ENCODE measurements at regions not wholly inside any gene's neighbourhood (a gene's known extent, or its start where the extent isn't known, plus 50 kb on each side); places are given as distances from the start of the nearest gene placed in this dataset.
"Not testable (repeated sequence)": the region's sequence is repeated elsewhere in the genome, so short reads cannot be mapped to it uniquely, and the experiment has no call there.

GRCh38 chr2:145530653-145531052 is 1010.7 kb upstream of the ZEB2 start:
- intact Hi-C loops (cut with micrococcal nuclease), result no loop called here
- no peaks in the 10 kb centered on the region for H3K9me3 Mint-ChIP-seq (ENCODE audit: unreplicated experiment)
- no peak for TF ChIP-seq CTCF (IDR thresholded peaks at IDR 0.05; ENCODE audit: unreplicated experiment)
- no peaks in the 10 kb centered on the region for H3K4me1 Mint-ChIP-seq (ENCODE audit: insufficient read depth, unreplicated experiment)
- no peak overlapping the region for H3K27ac Mint-ChIP-seq (ENCODE audit: low read depth, unreplicated experiment)
- no TSS peak for BruUV-seq (replicated peaks)
- no peaks in the 10 kb centered on the region for H3K36me3 Mint-ChIP-seq (ENCODE audit: insufficient read depth, unreplicated experiment)
- DNase-seq (ENCODE audit: unreplicated experiment), result peak; percentile 3
- POLR2A ChIA-PET, result no interaction called here
- no peak overlapping the region for H3K4me3 Mint-ChIP-seq (ENCODE audit: unreplicated experiment)
- no peaks in the 10 kb centered on the region for H3K27me3 Mint-ChIP-seq (ENCODE audit: insufficient read depth, unreplicated experiment)
- CTCF ChIA-PET, result no interaction called here

- peaks cover 5% of the 10 kb centered on the region for H3K4me1 Mint-ChIP-seq (ENCODE audit: insufficient read depth, unreplicated experiment)
- H3K27ac Mint-ChIP-seq (ENCODE audit: low read depth, unreplicated experiment), result no peak overlapping the region
- TF ChIP-seq CTCF (IDR thresholded peaks at IDR 0.05; ENCODE audit: unreplicated experiment), result no peak
- DNase-seq (ENCODE audit: unreplicated experiment), result no peak
- H3K4me3 Mint-ChIP-seq (ENCODE audit: unreplicated experiment), result no peak overlapping the region
- no peaks in the 10 kb centered on the region for H3K36me3 Mint-ChIP-seq (ENCODE audit: insufficient read depth, unreplicated experiment)
- no TSS peak for BruUV-seq (replicated peaks)
- H3K27me3 Mint-ChIP-seq (ENCODE audit: insufficient read depth, unreplicated experiment), result no peaks in the 10 kb centered on the region
- CTCF ChIA-PET, result no interaction called here
- H3K9me3 Mint-ChIP-seq (ENCODE audit: unreplicated experiment), result no peaks in the 10 kb centered on the region
- POLR2A ChIA-PET, result no interaction called here
- intact Hi-C loops (cut with micrococcal nuclease), result no loop called here
Observed at GRCh38 chr2:145524836-145525235, 1004.9 kb upstream of the ZEB2 start.

GRCh38 chr2:145524303-145524702 is 1004.4 kb upstream of the ZEB2 start:
- no peaks in the 10 kb centered on the region for H3K27me3 Mint-ChIP-seq (ENCODE audit: insufficient read depth, unreplicated experiment)
- ChIA-PET POLR2A (no interaction called here), CTCF (no interaction called here)
- H3K36me3 Mint-ChIP-seq (ENCODE audit: insufficient read depth, unreplicated experiment), result no peaks in the 10 kb centered on the region
- H3K4me1 Mint-ChIP-seq (ENCODE audit: insufficient read depth, unreplicated experiment), result peaks cover 5% of the 10 kb centered on the region
- no peak for TF ChIP-seq CTCF (IDR thresholded peaks at IDR 0.05; ENCODE audit: unreplicated experiment)
- DNase-seq (ENCODE audit: unreplicated experiment), result no peak
- intact Hi-C loops (cut with micrococcal nuclease), result no loop called here
- no peaks in the 10 kb centered on the region for H3K9me3 Mint-ChIP-seq (ENCODE audit: unreplicated experiment)
- H3K4me3 Mint-ChIP-seq (ENCODE audit: unreplicated experiment), result no peak overlapping the region
- H3K27ac Mint-ChIP-seq (ENCODE audit: low read depth, unreplicated experiment), result no peak overlapping the region
- no TSS peak for BruUV-seq (replicated peaks)

- H3K36me3 Mint-ChIP-seq (ENCODE audit: insufficient read depth, unreplicated experiment); H3K9me3 Mint-ChIP-seq (ENCODE audit: unreplicated experiment); BruUV-seq (replicated peaks); H3K27ac Mint-ChIP-seq (ENCODE audit: low read depth, unreplicated experiment); H3K27me3 Mint-ChIP-seq (ENCODE audit: insufficient read depth, unreplicated experiment); H3K4me1 Mint-ChIP-seq (ENCODE audit: insufficient read depth, unreplicated experiment); POLR2A ChIA-PET; intact Hi-C loops (cut with micrococcal nuclease); H3K4me3 Mint-ChIP-seq (ENCODE audit: unreplicated experiment); DNase-seq (ENCODE audit: unreplicated experiment): not testable (repeated sequence)
- CTCF ChIA-PET, result interaction anchor here (0.6 kb wide), 1 partner anchor 247 kb away, joined by 3 read pairs; no protein-coding TSS in a partner anchor
Observed at GRCh38 chr2:145519254-145519653, 999.3 kb upstream of the ZEB2 start.

- no peak for TF ChIP-seq CTCF (IDR thresholded peaks at IDR 0.05; ENCODE audit: unreplicated experiment)
- no TSS peak for BruUV-seq (replicated peaks)
- DNase-seq (ENCODE audit: unreplicated experiment), result no peak
- H3K27ac Mint-ChIP-seq (ENCODE audit: low read depth, unreplicated experiment), result no peak overlapping the region
- intact Hi-C loops (cut with micrococcal nuclease), result no loop called here
- H3K4me3 Mint-ChIP-seq (ENCODE audit: unreplicated experiment), result no peak overlapping the region
- H3K27me3 Mint-ChIP-seq (ENCODE audit: insufficient read depth, unreplicated experiment), result no peaks in the 10 kb centered on the region
- no peaks in the 10 kb centered on the region for H3K4me1 Mint-ChIP-seq (ENCODE audit: insufficient read depth, unreplicated experiment)
- no peaks in the 10 kb centered on the region for H3K36me3 Mint-ChIP-seq (ENCODE audit: insufficient read depth, unreplicated experiment)
- CTCF ChIA-PET, result no interaction called here
- POLR2A ChIA-PET, result no interaction called here
- H3K9me3 Mint-ChIP-seq (ENCODE audit: unreplicated experiment), result no peaks in the 10 kb centered on the region
Observed at GRCh38 chr2:145511946-145512345, 992.0 kb upstream of the ZEB2 start.

Data from MCF 10A (cell line).